ENCODE measurements at regions not wholly inside any gene's neighbourhood (a gene's known extent, or its start where the extent isn't known, plus 50 kb on each side); places are given as distances from the start of the nearest gene placed in this dataset.

DNA sequence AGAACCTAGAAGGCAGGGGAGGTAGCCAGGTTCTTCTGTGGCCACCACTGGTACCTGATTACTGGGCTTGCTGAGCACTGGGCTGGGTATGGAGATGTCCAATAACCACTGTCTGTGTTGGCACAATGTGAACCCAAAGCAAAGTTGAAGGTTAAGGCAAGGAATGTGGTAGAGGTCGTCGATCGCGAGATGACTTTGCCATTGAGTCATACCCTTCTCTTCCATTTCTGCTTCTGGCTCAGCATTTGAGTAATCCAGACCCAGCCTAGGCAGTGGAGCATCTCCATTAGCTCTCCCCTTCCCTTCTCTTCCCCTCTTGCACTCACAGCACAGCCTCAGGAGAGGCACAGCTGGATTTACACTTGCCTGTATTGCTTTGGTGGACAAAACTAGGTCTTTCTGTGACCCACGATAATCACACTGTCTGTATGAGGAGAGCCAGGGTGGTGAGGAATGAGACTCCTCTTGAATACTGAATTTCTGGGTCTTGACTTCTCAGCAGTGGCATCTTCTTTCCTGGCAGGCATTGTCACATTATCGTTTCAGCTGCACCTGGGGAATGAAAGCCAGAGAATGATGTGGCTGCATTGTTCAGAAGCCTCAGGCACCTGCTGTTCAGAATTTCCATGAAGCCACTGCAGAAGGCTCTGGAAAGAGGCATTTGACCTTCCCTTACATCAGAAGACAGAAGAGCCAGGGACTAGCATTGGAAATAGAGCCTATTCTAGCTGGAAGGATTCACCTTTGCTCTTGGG, 272.6 kb downstream of the PDCD6IP start:
- no peak overlapping the region for H3K4me3 ChIP-seq (ENCODE audit: low read depth, low read length)
- TF ChIP-seq MYC (IDR thresholded peaks at IDR 0.05; ENCODE audit: low read depth, low read length) (no peak), POLR2A (IDR thresholded peaks at IDR 0.05; ENCODE audit: extremely low read depth, insufficient read length) (no peak)
- TF ChIP-seq, protein P1, sequence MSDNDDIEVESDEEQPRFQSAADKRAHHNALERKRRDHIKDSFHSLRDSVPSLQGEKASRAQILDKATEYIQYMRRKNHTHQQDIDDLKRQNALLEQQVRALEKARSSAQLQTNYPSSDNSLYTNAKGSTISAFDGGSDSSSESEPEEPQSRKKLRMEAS (IDR thresholded peaks at IDR 0.05; ENCODE audit: low read depth, low read length) = no peak
- TF ChIP-seq, protein P2, sequence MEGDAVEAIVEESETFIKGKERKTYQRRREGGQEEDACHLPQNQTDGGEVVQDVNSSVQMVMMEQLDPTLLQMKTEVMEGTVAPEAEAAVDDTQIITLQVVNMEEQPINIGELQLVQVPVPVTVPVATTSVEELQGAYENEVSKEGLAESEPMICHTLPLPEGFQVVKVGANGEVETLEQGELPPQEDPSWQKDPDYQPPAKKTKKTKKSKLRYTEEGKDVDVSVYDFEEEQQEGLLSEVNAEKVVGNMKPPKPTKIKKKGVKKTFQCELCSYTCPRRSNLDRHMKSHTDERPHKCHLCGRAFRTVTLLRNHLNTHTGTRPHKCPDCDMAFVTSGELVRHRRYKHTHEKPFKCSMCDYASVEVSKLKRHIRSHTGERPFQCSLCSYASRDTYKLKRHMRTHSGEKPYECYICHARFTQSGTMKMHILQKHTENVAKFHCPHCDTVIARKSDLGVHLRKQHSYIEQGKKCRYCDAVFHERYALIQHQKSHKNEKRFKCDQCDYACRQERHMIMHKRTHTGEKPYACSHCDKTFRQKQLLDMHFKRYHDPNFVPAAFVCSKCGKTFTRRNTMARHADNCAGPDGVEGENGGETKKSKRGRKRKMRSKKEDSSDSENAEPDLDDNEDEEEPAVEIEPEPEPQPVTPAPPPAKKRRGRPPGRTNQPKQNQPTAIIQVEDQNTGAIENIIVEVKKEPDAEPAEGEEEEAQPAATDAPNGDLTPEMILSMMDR (IDR thresholded peaks at IDR 0.05; ENCODE audit: low read depth, low read length) = no peak
- no peak for DNase-seq (ENCODE audit: low read depth)

DNA sequence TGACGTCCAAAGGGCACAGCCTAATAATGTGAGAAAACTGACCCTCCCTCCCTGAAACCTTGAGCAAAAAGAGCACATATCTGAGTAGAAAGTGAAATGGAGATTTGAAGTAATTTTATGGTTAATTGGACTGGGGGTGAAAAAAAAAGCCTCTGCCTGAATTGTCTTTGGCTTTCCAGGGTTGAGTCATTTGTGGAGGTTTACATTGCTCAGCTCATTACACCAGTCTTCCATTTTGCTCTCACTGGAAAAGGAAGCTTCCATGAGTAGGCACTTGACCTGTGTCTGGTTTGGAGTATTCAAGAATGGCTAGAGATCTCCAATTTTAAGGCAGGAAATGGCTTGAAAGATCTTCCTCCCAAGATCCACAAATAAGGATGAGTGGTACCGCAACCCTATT, 273.9 kb downstream of the PDCD6IP start:
- DNase-seq (ENCODE audit: low read depth) = no peak
- TF ChIP-seq, protein P1 (IDR thresholded peaks at IDR 0.05; ENCODE audit: low read depth, low read length) = no peak
- no peak for TF ChIP-seq POLR2A (IDR thresholded peaks at IDR 0.05; ENCODE audit: extremely low read depth, insufficient read length)
- no peak for TF ChIP-seq MYC (IDR thresholded peaks at IDR 0.05; ENCODE audit: low read depth, low read length)
- TF ChIP-seq, protein P2 (IDR thresholded peaks at IDR 0.05; ENCODE audit: low read depth, low read length) = no peak
- no peak overlapping the region for H3K4me3 ChIP-seq (ENCODE audit: low read depth, low read length)

DNA sequence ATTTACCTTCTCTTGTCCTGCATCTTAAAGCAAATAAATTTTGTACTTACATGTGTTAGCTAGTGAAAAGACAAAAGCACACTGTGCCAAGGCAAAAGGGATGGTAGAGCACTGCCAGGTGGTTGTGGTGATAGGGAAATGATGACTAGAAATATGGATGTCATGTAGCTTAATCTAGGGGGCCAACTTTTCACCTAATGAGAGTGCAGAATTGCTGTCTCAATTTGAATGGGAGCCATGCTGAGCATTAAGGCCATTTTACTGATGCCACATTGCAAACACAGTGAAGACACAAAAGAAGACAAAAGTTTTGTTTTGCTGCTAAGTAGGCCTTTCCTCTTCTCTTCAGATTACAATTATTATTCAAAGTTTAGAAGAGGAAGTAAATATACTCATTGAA, 274.7 kb downstream of the PDCD6IP start:
- no peak overlapping the region for H3K4me3 ChIP-seq (ENCODE audit: low read depth, low read length)
- TF ChIP-seq, protein P2 (IDR thresholded peaks at IDR 0.05; ENCODE audit: low read depth, low read length) = no peak
- DNase-seq (ENCODE audit: low read depth) = no peak

DNA sequence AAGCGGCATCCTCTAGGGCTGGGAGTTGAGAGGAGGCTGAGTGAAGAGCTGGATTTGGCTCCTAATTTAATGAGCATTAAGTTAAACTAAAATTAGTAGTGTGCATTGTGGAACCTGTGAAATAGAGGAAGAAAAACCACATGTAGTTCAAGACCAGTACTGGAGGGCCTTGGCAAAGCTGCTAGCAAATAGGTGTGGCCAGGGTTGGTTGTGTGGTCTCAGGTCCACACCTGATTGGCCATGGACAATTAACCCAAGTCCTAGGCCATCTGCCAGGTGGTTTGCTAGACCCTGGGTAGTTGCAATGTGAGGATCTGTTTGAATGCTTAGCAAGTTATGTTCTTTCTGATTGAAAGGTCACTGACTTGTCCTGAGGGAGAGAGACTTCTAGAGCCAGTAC, 275.5 kb downstream of the PDCD6IP start:
- H3K4me3 ChIP-seq (ENCODE audit: low read depth, low read length) = no peak overlapping the region
- no peak for DNase-seq (ENCODE audit: low read depth)
- TF ChIP-seq POLR2A (IDR thresholded peaks at IDR 0.05; ENCODE audit: extremely low read depth, insufficient read length) (no peak), MYC (IDR thresholded peaks at IDR 0.05; ENCODE audit: low read depth, low read length) (no peak)
- TF ChIP-seq, protein P2 (IDR thresholded peaks at IDR 0.05; ENCODE audit: low read depth, low read length) = no peak
- TF ChIP-seq, protein P1 (IDR thresholded peaks at IDR 0.05; ENCODE audit: low read depth, low read length) = no peak

DNA sequence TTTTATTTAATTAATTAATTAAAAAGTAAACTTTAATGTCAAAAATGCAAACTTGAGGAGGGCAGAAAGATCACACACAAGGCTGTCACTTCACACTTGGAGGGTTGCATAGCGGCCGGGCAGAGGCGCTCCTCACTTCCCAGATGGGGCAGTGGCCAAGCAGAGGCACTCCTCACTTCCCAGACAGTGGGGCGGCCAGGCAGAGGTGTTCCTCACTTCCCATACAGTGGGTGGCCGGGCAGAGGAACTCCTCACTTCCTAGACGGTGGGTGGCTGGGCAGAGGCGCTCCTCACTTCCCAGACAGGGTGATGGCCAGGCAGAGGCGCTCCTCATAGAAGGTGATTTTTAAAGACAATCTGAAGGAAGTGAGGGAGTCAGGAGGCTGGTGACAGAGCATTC, 277.5 kb downstream of the PDCD6IP start:
- TF ChIP-seq, protein P2 (IDR thresholded peaks at IDR 0.05; ENCODE audit: low read depth, low read length) = no peak
- no peak for TF ChIP-seq MYC (IDR thresholded peaks at IDR 0.05; ENCODE audit: low read depth, low read length)
- TF ChIP-seq POLR2A (IDR thresholded peaks at IDR 0.05; ENCODE audit: extremely low read depth, insufficient read length) = no peak
- TF ChIP-seq, protein P1 (IDR thresholded peaks at IDR 0.05; ENCODE audit: low read depth, low read length) = no peak
- no peak overlapping the region for H3K4me3 ChIP-seq (ENCODE audit: low read depth, low read length)
- DNase-seq (ENCODE audit: low read depth) = no peak
